ENCODE measurements at regions not wholly inside any gene's neighbourhood (a gene's known extent, or its start where the extent isn't known, plus 50 kb on each side); places are given as distances from the start of the nearest gene placed in this dataset.
A peak's percentile ranks its signal among the peaks of the same experiment; 100 is the strongest.

DNA sequence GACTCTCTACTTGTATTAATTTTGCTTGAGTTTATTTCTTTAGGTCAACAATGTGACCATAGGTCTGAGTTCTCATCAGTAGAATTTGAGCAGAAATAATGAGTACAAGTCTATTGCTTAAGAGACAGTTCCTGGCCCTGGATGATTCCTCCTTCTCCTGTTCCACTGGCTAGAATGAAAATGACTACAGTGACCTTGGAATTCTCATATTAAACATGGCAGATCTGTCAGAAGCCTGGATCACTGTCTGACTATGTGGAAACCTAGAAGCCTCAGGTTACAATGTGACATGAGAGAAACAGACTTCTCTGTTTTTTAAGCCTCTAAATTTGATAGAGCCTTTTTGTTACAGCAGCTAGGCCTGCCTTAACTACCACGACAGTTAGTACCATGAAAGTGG, 82.9 kb upstream of the MED14 start:
- Histone ChIP-seq H3K27me3 (ENCODE audit: insufficient read depth, low read length) (no peaks in the 10 kb centered on the region), H3T11ph (ENCODE audit: low read length) (no peak overlapping the region), H3K23ac (ENCODE audit: insufficient read length, low read depth, low read length) (no peak overlapping the region), H3K56ac (ENCODE audit: insufficient read length, low read depth, low read length) (no peak overlapping the region), H3K4me2 (ENCODE audit: insufficient read depth, insufficient read length, low read length) (no peak overlapping the region), H3K9ac (ENCODE audit: extremely low read depth, insufficient read length, low read length) (no peak overlapping the region), H3K23me2 (ENCODE audit: insufficient read length, low read depth, low read length, poor library complexity, severe bottlenecking) (no peaks in the 10 kb centered on the region), H2BK20ac (ENCODE audit: low read depth, low read length, poor library complexity, severe bottlenecking) (no peak overlapping the region), H2BK5ac (ENCODE audit: insufficient read length, low read length) (no peak overlapping the region), H2AK5ac (ENCODE audit: insufficient read length, low read length) (no peak overlapping the region), H3K18ac (ENCODE audit: insufficient read length, low read depth, low read length) (no peak overlapping the region), H3K4ac (ENCODE audit: low read depth, low read length) (no peak overlapping the region), H4K5ac (ENCODE audit: insufficient read length, low read depth, low read length) (no peak overlapping the region), H4K8ac (replicated peaks; ENCODE audit: insufficient read length, low read depth, low read length) (no peak overlapping the region), H4K91ac (ENCODE audit: insufficient read length, low read depth, low read length) (no peak overlapping the region), H3K14ac (ENCODE audit: insufficient read depth, low read length) (no peak overlapping the region), H3K27ac (ENCODE audit: insufficient read length, low read depth, low read length) (no peak overlapping the region), H2BK120ac (ENCODE audit: low read depth, low read length, poor library complexity, severe bottlenecking) (peak overlapping the region; percentile 69), H3K4me1 (ENCODE audit: insufficient read depth, low read length) (no peaks in the 10 kb centered on the region), H2BK12ac (ENCODE audit: insufficient read length, low read depth, low read length) (no peak overlapping the region), H3K79me2 (ENCODE audit: insufficient read depth, low read length) (no peaks in the 10 kb centered on the region), H4K20me1 (ENCODE audit: control insufficient read depth, insufficient read depth, insufficient read length) (no peaks in the 10 kb centered on the region), H2AFZ (ENCODE audit: low read length) (no peak overlapping the region), H3K9me3 (ENCODE audit: control insufficient read depth, low read depth, low read length) (peaks cover 9% of the 10 kb centered on the region), H3K79me1 (ENCODE audit: insufficient read depth, low read depth, low read length, poor library complexity, severe bottlenecking) (no peaks in the 10 kb centered on the region), H2BK15ac (ENCODE audit: low read depth, low read length) (no peak overlapping the region)
- no peak for DNase-seq
- no peak overlapping the region for H3K4me3 Mint-ChIP-seq
- H3K36me3 Mint-ChIP-seq (ENCODE audit: insufficient read depth in 1 of 3, low read depth in 3 of 3), result peaks cover 7 to 40% (median 16%) of the 10 kb centered on the region in 3 experiments
- H3K27me3 Mint-ChIP-seq (ENCODE audit: low read depth), result no peaks in the 10 kb centered on the region
- peaks cover 14% of the 10 kb centered on the region in 2 experiments for H3K4me1 Mint-ChIP-seq
- H3K9me3 Mint-ChIP-seq, result peaks cover 81 to 83% of the 10 kb centered on the region in 2 experiments
- WGBS (ENCODE audit: extremely low coverage, insufficient read length, low lambda C conversion rate), result no CpG with 5 or more reads among the region's 1 CpG
- TF ChIP-seq, protein P1, sequence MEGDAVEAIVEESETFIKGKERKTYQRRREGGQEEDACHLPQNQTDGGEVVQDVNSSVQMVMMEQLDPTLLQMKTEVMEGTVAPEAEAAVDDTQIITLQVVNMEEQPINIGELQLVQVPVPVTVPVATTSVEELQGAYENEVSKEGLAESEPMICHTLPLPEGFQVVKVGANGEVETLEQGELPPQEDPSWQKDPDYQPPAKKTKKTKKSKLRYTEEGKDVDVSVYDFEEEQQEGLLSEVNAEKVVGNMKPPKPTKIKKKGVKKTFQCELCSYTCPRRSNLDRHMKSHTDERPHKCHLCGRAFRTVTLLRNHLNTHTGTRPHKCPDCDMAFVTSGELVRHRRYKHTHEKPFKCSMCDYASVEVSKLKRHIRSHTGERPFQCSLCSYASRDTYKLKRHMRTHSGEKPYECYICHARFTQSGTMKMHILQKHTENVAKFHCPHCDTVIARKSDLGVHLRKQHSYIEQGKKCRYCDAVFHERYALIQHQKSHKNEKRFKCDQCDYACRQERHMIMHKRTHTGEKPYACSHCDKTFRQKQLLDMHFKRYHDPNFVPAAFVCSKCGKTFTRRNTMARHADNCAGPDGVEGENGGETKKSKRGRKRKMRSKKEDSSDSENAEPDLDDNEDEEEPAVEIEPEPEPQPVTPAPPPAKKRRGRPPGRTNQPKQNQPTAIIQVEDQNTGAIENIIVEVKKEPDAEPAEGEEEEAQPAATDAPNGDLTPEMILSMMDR (conservative IDR thresholded peaks at IDR 0.05), result no peak
- no peak overlapping the region for H3K27ac Mint-ChIP-seq
